Adrenal gland (tissue), 5 donors: ENCODE measurements at regions not wholly inside any gene's neighbourhood (a gene's known extent, or its start where the extent isn't known, plus 50 kb on each side); places are given as distances from the start of the nearest gene placed in this dataset.

Experiments
- CTCF ChIP-seq, 6 experiments: fragments of 450-650 bp in 4 of 6; fragments of 200-600 bp in 2 of 6; sonication (generic) in 1 of 6; IDR thresholded peaks; 1 replicate in 5 of 6; 2 replicates in 1 of 6; pipeline versions ENCODE4 v1.5.1 to v1.8.0; 2016 to 2021; ENCODE audit warnings: antibody characterized with exemption in 6 of 6, mild to moderate bottlenecking in 2 of 6, moderate library complexity in 1 of 6
- POLR2A ChIP-seq, 2 donors: fragments of 450-650 bp; IDR thresholded peaks; one replicate each; pipeline ENCODE4 v1.6.1; 2017; ENCODE audit warnings: antibody characterized with exemption in 2 of 2, mild to moderate bottlenecking in 2 of 2, moderate library complexity in 1 of 2
- donor health status: DM: no; HTN: no; CAD: no.

GRCh38 chr11:70631624-70632047, 233.3 kb downstream of the CTTN start:
- TF ChIP-seq POLR2A (IDR thresholded peaks at IDR 0.05) (no peak), CTCF (IDR thresholded peaks at IDR 0.05) (no peak)
